GM18873 (cell line): ENCODE measurements at regions not wholly inside any gene's neighbourhood (a gene's known extent, or its start where the extent isn't known, plus 50 kb on each side); places are given as distances from the start of the nearest gene placed in this dataset.
A peak's percentile ranks its signal among the peaks of the same experiment; 100 is the strongest.

Experiments used
- ATAC-seq: cut with Tn5 transposase; IDR thresholded peaks from one replicate; pipeline ENCODE4 v1.9.1; 2021; ENCODE audit warnings: mild to moderate bottlenecking, moderate library complexity, moderate number of reproducible peaks; ENCODE audit not compliant: unreplicated experiment, low FRiP score

GRCh38 chr6:10307028-10307427, 107.8 kb downstream of the TFAP2A start:
- ATAC-seq = no peak

DNA sequence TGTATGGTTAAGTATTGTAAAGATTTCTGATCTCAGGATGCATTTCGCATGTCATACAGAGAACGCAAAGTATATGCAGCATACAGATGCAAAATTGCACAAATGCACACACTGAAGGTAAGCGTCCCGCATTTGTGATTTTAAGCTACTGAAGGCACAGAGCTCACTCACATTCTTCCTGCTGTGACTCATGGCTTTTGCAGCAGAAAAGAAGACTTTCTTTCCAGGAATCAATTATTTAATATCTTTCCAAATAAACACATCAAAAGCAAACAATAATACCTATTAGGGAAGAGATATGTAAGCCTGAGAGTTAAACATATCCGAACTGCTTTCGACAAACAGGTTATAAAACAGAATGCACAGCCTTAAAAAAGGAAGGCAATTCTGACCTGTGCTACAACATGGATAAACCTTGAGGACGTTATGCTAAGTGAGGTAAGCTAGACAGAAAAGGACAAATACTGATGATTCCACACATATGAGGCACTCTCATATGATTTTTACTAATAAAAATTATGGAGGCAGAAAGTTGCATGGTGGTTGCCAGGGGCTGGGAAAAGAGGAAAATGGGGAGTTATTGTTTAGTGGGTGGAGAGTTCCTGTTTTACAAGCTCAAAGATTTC, 109.0 kb downstream of the TFAP2A start:
- no peak for ATAC-seq

DNA sequence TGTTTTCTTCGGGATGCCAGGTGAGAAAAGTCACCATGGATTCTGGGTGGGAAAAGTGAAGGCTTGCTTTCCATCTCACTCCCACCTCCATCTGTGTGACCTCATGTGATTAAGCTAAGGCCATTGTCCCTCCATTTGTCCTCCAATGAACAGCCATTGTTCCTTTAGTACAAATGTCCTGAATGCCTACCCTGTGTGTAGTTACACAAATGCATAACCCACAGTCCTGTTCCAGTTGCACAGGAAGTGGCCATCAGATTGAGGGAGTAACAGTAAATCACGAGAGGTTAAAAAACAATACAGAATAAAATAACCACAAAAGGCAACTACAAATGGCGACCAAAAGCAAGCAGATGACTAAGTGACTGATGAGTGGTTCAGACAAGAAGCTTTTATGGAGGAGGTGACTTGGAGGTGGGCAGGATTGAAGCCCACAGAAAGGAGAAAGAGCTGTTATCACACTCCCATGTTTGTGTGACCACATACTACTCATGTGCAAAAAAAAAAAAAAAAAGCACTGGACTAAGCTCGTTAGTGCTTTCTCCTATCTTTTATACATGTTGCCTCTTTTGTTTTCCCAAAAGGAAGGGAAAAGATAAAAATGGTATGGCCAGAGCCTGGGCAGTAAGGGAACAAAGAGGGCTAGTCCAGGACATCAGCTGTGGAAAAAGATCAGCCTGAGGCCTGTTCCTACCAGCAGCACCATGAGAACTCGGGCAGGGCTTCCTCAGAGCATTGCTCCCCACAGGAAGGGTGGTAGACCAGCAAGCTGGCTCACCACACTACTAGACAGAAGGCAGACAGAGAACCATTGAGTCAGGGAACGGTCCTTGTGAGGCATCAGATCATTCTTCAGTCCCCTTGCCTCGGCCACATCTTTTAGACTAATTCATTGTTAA, 111.0 kb downstream of the TFAP2A start:
- ATAC-seq = no peak

DNA sequence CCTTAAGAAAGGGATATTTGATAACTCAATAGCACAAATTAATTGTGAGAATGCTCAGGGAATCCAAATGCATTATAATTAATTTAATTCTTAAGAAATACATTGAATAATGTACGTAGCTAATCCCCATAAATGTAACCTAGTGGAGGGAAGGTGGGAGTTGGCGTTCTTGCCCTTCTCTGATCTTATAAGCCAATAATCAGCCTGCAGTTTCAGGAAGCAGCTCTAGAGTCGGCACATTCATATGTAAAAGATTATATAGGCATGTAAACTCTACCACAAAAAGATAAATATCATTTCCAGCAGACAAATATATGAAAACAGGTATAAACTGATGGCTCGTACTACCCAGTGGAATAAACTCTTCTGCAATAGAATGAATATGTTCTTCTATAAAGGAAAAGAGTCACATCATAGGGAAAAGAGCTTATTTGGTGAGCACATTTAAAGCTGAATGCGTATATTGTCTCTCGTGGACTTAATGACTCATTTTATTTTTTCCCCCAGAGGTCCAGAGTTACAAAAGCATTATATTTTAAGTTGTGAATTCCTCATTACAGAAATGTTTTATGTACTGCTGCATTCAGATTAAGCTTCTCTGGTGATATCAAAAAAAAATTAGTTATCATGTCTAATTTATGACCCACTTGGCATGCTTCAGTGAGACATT, 112.2 kb downstream of the TFAP2A start:
- ATAC-seq = no peak

GRCh38 chr6:10300071-10300470, 114.8 kb downstream of the TFAP2A start:
- no peak for ATAC-seq

DNA sequence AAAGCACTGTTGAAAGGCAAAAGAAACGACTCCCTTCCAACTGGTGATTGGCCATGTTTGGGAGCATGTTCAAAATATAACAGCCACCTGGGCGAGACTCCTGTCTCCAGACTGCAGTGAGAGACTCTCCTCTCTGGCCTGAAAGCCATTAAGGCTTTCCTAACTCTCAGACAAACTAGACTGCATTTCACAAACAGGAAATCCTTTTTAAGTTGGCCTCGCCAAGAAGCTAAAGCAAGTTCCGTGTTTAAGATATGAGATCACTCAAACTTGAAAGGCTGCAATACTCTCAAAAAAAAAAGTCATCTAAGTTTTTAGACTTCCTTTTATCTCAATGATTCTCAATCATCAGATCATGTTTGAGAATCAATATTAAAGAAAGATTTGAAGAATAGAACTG, 117.0 kb downstream of the TFAP2A start:
- ATAC-seq = no peak

DNA sequence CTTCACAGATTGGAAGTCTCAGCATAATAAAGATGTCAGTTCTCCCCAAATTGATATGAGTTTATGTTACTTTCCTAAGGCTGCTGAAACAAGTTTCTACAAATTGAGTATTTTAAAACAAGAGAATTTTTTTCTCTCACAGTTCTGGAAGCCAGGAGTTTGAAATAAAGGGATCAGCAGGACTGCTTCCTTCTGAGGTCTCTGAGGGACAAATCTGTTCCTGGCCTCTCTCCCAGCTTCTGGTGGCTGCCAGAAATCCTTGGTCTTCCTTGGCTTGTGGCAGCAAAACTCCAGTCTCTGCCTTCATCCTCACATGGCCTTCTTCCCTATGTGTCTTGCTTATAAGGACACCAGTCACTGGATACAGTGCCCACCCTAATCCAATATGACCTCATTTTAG, 136.1 kb downstream of the TFAP2A start:
- ATAC-seq = no peak

- ATAC-seq = no peak
These were observed 138.1 kb downstream of the TFAP2A start for GRCh38 chr6:10276660-10277287.

- ATAC-seq = no peak
These were observed 138.8 kb downstream of the TFAP2A start for GRCh38 chr6:10276106-10276505.

DNA sequence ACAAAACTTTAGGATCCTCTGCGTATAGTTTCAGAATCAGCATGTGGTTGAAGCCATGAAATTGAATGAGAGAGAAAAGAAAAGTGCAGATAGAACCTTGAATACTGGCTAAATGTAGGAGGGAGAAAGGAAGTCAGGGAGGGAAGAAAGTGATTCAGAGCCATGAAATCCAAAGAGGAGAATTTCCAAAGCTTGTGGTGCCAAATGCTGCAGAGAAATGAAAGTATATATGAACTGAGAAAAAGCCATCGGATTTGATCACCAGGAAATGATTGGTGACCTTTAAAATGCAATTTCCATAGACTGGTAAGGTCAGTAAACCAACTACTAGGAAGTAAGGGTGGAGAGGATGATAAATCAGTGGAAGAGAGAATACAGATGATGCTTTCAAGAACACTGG, 142.3 kb downstream of the TFAP2A start:
- no peak for ATAC-seq

- ATAC-seq = no peak
These were observed 142.9 kb downstream of the TFAP2A start for GRCh38 chr6:10271982-10272381.

- peak; percentile 59 for ATAC-seq
These were observed 144.9 kb downstream of the TFAP2A start for GRCh38 chr6:10269814-10270472.

DNA sequence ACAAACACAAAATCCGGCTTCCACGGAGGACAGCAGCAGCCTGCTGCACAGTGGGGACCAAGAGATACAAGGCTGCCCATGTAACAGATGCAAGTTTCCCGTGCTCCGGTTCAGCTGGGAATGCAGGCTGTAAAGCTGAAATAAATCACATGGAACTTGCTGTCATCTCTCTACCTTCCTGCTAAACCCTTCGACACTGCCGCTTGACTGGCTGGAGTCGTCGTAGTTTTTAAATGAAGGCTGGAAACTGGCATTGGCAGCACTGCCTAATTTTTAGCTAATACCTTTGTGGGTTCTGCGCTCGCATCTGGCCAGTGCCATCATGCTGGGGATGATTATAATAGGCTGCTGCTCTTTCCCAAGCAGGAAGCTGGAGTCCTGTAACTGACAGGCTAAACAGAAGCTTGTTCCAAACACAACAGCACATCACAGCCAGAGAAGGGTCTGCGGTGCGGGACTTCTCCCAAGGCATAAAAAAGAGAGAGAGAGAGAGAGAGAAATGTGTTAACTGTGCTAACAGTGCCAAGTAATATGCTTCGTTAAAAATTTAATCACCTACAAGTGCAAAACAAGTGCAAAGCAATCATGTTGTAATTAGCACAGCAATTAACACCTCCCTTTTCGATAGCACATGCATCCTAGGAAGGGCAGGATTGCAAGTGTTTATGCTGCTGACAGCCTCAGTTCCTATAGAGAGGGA, 146.1 kb downstream of the TFAP2A start:
- ATAC-seq = no peak

DNA sequence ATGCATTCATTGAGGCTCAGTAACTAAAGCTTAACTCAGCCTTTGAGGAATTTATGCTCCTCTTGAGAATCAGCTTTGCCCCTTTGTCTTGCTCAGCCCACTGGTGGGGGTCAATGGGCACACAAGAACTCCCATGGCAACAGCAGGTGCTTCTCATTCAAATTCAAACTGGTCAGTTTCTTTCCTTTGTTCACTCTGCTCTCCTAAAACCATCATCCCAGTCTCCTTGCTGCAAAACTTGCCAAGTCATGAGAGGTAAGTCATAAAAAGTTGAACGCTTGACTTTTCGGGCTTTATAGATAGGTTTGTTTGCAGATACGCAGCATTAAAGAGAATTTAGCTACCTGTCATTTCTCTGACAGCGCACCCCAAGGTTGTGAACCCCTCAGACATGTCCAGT, 146.8 kb downstream of the TFAP2A start:
- no peak for ATAC-seq

- ATAC-seq = no peak
These were observed 148.4 kb downstream of the TFAP2A start for GRCh38 chr6:10266462-10266861.

DNA sequence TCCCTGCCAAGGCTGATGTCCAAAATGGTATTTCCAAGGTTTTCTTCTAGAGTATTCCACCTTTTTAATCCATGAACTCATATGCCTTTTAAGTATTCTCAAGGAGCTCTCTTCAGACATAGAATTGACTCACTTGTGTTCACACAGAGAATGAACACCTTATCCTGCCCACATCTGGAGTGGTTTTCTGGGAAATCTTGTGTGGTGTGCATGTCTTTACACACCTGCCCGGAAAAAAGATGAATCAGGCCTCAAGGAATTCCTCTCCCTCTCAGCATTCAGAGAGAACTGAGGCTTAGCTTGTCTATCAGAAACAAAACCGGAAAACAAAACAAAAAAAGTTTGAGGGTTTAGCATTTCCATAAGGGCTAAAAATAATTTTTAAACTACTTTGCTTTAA, 148.8 kb downstream of the TFAP2A start:
- ATAC-seq = no peak

- ATAC-seq = no peak
These were observed 152.4 kb downstream of the TFAP2A start for GRCh38 chr6:10262505-10262904.

GRCh38 chr6:10259671-10260070, 155.2 kb downstream of the TFAP2A start:
- ATAC-seq = no peak

DNA sequence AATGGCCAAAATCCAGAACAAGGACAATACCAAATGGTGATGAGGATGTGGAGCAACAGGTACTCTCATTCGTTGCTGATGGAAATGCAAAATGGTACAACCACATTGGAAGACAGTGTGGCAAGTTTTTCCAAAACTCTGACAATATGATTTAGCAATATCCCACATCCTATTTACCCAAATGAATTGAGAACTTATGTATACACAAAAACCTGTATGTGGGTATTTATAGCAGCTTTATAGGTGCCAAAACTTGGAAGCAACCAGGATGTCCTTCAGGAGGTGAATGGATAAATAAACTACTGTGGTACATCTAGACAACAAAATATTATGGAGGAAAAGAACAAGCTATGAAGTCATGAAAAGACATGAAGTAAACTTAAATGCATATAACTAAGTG, 156.5 kb downstream of the TFAP2A start:
- no peak for ATAC-seq

- no peak for ATAC-seq
These were observed 158.7 kb downstream of the TFAP2A start for GRCh38 chr6:10256113-10256690.
